GM21529 (cell line): ENCODE measurements at regions not wholly inside any gene's neighbourhood (a gene's known extent, or its start where the extent isn't known, plus 50 kb on each side); places are given as distances from the start of the nearest gene placed in this dataset.

Source experiments
- ATAC-seq: cut with Tn5 transposase; IDR thresholded peaks from one replicate; pipeline ENCODE4 v1.9.1; 2021; ENCODE audit not compliant: unreplicated experiment

GRCh38 chr14:22458737-22459136 is 130.3 kb downstream of the DAD1 start:
- no peak for ATAC-seq

GRCh38 chr14:22456998-22457594 is 131.9 kb downstream of the DAD1 start:
- ATAC-seq = no peak

- ATAC-seq = no peak
Measured at GRCh38 chr14:22456421-22456820, 132.6 kb downstream of the DAD1 start.

GRCh38 chr14:22452330-22452729 is 136.7 kb downstream of the DAD1 start:
- no peak for ATAC-seq

- ATAC-seq = no peak
Measured at GRCh38 chr14:22450266-22450665, 138.8 kb downstream of the DAD1 start.

- no peak for ATAC-seq
Measured at GRCh38 chr14:22449600-22449905, 139.5 kb downstream of the DAD1 start.

- ATAC-seq = peak; percentile 48
Measured at GRCh38 chr14:22448905-22449599, 140.0 kb downstream of the DAD1 start.

GRCh38 chr14:22448035-22448904 is 140.8 kb downstream of the DAD1 start:
- ATAC-seq = peak; percentile 68

GRCh38 chr14:22438742-22439141 is 150.3 kb downstream of the DAD1 start:
- ATAC-seq = no peak

GRCh38 chr14:22434901-22435550 is 154.0 kb downstream of the DAD1 start:
- ATAC-seq = no peak

GRCh38 chr14:22434030-22434429 is 155.0 kb downstream of the DAD1 start:
- no peak for ATAC-seq

GRCh38 chr14:22433069-22433468 is 156.0 kb downstream of the DAD1 start:
- ATAC-seq = no peak

- no peak for ATAC-seq
Measured at GRCh38 chr14:22432348-22432976, 156.6 kb downstream of the DAD1 start.

- no peak for ATAC-seq
Measured at GRCh38 chr14:22429546-22430294, 159.3 kb downstream of the DAD1 start.

- no peak for ATAC-seq
Measured at GRCh38 chr14:22428700-22429291, 160.2 kb downstream of the DAD1 start.

GRCh38 chr14:22427771-22428231 is 161.2 kb downstream of the DAD1 start:
- no peak for ATAC-seq

- ATAC-seq = no peak
Measured at GRCh38 chr14:22426711-22427110, 162.3 kb downstream of the DAD1 start.

- ATAC-seq = no peak
Measured at GRCh38 chr14:22423958-22424357, 165.1 kb downstream of the DAD1 start.

- ATAC-seq = no peak
Measured at GRCh38 chr14:22422238-22422637, 166.8 kb downstream of the DAD1 start.
